Endothelial cell of hepatic sinusoid (primary cell): ENCODE measurements at regions not wholly inside any gene's neighbourhood (a gene's known extent, or its start where the extent isn't known, plus 50 kb on each side); places are given as distances from the start of the nearest gene placed in this dataset.

Experiments
- in situ Hi-C: cut with HindIII; loops from 2 replicates; pipeline ENCODE4 v1.10.0; 2017; ENCODE audit warnings: low sequenced_read_pairs

DNA sequence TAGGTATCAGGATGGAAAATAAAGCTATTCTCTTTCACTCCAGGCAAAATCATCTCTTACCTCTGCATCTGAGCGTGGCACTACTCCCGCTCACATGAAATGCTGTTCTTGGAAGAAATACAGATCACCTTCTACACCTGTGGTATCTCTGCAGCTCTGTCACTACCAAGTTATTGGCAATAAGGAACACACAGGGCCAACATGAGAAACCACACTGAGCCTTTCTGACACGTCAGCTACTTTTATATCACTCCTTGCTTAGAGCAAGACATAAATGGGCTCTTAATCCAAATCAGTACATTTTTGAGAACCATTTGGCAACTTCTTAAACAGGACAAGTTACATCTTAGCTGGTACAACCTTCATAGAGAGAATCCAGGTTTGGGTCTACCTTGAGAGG, 101.8 kb upstream of the GUCY1A1 start:
- in situ Hi-C loops, result no loop called here

DNA sequence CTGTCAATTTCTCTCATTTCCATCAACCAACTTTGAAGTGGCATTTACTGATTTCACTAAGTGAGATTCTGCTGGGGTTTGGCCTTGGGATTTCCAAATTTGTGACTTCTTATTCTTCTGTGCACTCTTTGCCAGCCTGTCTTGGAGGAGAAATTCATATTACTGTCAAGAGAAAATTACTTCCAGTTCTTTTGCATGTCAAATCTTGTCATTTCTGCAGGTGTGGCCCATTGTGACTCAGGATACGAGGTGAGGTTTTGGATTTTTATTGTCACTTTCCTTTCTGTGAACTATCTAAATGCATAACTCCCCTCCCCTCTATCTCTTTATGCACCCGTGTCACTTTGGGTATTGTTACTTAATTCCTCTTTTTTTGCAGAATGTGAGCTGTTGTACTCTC, 102.6 kb upstream of the GUCY1A1 start:
- in situ Hi-C loops, result no loop called here

DNA sequence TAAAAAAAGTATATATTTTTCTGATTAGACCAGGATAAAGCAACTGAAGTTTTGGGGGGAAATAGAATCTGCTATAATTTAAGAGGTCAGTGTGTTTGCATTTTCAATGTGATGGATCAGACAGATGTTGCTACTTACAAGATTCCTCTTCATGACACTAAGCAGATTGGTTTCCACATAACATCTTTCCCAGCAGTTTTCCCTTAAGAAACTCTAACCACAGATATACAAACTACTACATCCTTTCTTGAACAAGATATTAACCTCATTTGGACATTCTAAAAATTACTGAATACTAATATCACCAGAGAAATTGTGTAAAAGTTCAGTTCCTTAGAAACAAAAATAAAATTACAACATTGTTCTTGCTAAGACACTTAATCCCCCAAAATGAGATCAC, 106.7 kb upstream of the GUCY1A1 start:
- in situ Hi-C loops, result no loop called here

DNA sequence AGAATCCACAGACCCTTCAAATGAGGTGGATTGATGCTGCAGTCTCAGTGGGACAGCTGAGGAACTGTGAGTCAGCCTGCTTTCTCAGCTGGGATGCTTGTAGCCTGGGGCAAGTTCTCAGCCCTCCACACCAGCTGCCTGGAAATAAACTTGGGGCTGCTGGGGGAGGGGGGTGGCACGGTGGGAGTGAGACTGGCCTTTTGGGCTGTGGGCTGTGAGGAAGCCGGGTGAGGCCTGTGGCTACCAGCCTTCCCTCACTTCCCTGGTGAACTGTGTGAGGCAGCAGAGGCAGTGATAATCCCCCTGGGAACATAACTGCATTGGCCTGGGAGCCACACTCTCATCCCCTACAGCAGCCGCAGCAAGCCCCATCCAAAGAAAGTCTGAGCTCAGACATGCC, 114.5 kb upstream of the GUCY1A1 start:
- in situ Hi-C loops, result no loop called here

GRCh38 chr4:155548173-155548572, 118.5 kb upstream of the GUCY1A1 start:
- in situ Hi-C loops, result no loop called here

DNA sequence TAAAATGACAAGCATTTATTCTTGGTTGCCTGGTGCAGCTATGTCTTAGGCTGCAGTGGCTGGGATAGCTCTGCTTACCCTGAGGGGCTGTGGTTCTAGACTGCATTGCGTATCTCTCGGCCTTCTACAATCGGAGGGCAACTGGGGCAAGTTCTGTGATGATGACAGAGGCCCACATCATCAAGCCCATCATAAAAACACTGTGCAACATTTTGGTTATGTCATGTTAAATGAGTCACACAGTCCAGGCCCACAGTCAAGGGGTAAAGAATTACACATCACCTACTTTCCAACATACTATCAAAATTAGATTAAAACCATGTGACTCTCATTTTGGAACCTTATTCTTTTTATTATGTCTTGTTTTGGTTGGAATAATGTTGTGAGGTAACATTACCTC, 120.2 kb upstream of the GUCY1A1 start:
- in situ Hi-C loops, result no loop called here

- in situ Hi-C loops, result no loop called here
These were observed 121.2 kb upstream of the GUCY1A1 start for GRCh38 chr4:155545456-155545855.

- in situ Hi-C loops, result no loop called here
These were observed 122.1 kb upstream of the GUCY1A1 start for GRCh38 chr4:155544547-155544946.

DNA sequence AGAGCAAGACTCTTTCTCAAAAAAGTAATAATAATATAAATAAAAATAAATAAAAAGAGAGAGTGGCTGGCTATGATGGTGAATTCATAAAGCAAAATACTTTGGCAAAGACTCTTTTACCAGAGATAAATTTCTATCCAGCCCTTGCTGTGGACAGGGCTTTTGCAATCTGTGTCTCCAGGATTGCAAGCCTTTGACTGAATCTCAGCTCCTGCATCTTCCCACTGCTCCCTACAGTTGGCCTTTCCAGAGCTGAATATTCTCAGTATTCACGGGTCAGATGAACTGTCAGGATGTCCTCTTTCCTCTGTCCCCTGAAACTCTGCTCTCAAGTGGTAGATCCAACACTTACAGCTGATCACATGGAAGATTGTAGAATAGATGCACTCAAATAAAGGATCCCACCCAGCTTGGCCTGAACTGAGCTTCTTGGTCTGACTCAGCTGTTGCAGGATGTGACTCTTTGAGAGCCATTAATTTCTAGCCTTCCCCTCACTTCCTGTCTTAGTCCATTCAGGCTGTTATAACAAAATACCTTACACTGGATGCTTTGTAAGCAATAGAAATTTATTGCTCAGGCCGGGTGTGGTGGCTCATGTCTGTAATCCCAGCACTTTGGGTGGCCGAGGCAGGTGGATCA, 123.4 kb upstream of the GUCY1A1 start:
- in situ Hi-C loops, result no loop called here

GRCh38 chr4:155542415-155542814, 124.2 kb upstream of the GUCY1A1 start:
- in situ Hi-C loops, result no loop called here

DNA sequence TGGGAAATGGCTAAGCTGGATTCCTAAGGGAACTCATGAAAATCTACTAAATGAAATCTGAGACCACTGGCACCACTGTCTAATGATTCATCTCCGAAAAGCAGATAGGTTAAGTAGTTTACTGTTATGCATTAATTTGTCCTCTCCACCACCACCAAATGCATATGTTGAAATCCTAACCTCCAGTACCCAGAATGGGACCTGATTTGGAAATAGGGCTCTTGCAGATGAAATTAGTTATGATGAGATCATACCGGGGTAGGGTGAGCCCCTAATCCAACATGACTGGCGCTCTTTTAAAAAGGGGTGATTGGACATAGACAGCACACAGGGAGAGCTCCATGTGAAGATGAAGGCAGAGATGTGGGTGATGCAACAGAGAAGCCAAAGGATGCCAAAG, 124.9 kb upstream of the GUCY1A1 start:
- in situ Hi-C loops, result no loop called here

DNA sequence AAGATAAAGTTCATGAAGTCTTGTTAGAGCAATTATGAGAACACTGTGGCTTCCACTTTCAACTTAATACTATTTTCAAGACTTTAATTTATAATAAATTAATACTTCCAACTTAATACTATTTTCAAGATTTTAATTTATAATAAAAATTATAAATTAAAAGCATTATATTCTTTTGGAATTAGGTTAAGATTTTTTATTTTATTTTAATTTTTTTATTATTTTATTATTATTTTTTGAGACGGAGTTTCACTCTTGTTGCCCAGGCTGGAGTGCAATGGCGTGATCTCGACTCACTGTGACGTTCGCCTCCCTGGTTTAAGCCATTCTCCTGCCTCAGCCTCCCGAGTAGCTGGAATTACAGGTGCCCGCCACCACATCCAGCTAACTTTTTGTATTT, 126.0 kb upstream of the GUCY1A1 start:
- in situ Hi-C loops, result no loop called here

- in situ Hi-C loops, result no loop called here
These were observed 126.9 kb upstream of the GUCY1A1 start for GRCh38 chr4:155539746-155540145.

DNA sequence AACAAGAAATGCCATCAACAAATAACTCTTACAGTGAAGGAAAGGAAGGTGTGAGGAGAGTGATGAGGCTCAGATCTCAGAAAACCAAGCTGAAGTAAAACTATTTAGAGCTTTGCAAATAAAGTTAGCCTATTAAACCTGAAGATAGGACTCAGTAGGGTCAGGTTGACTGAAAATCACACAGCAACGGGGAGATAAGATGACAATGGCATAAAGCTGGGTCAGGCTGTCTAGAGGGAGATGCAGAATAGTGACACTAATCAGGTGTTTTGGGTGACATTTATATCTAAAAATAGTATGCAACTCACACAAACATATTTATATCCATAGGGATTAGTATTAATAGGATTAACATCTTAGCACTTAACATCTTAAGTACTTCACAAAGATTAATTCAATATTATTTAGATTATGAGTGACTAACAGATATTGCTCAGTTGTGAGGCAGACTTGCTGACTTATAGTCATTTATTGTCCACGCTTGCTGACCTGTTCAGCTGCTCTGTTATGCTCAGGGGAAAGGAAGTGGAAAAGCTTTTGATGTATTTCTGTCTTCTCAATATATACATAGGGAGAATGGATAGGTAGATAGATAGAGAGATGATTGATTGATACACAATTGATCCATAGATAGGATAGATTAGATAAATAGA, 130.7 kb upstream of the GUCY1A1 start:
- in situ Hi-C loops, result no loop called here

- in situ Hi-C loops, result no loop called here
These were observed 134.1 kb upstream of the GUCY1A1 start for GRCh38 chr4:155532373-155533085.

DNA sequence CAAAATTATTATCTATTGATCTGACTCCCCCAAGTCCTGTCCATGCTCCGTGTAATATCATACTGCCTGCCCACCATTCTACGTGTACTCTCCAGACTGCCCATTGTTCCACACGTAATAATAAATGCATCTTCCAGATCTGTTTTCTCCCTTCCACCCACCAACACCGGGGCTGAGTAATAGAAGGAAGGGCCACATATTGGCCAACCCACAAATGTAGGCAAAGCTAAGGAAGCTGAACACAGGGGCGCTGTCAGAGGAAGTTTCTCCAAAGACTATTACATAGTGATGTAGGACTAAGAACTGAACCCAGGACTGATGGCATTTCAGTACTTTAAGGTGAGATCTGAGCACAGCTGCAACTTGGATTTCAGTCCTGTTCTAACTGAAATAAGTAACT, 135.8 kb upstream of the GUCY1A1 start:
- in situ Hi-C loops, result no loop called here

- in situ Hi-C loops, result no loop called here
These were observed 136.4 kb upstream of the GUCY1A1 start for GRCh38 chr4:155530290-155530689.

GRCh38 chr4:155529716-155530115, 136.9 kb upstream of the GUCY1A1 start:
- in situ Hi-C loops, result no loop called here

DNA sequence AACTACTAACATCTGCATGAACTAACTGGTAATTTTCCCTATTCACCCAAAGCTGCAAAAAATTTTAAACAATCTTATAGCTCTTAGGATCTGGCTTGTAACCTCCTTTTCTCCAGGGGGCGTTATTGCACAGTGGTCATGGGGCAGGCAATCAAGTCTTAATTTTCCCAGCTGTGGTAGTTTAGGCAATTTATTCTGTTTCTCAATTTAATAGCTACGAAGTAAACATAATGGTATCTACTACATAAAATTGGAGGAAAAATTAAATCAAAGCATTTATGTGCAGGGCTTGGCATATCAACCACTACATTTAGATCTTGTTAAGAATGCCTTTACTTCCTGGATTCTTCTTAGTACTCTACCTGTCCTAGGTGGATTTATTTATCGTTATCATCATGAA, 137.4 kb upstream of the GUCY1A1 start:
- in situ Hi-C loops, result no loop called here

- in situ Hi-C loops, result no loop called here
These were observed 140.0 kb upstream of the GUCY1A1 start for GRCh38 chr4:155526452-155527169.

DNA sequence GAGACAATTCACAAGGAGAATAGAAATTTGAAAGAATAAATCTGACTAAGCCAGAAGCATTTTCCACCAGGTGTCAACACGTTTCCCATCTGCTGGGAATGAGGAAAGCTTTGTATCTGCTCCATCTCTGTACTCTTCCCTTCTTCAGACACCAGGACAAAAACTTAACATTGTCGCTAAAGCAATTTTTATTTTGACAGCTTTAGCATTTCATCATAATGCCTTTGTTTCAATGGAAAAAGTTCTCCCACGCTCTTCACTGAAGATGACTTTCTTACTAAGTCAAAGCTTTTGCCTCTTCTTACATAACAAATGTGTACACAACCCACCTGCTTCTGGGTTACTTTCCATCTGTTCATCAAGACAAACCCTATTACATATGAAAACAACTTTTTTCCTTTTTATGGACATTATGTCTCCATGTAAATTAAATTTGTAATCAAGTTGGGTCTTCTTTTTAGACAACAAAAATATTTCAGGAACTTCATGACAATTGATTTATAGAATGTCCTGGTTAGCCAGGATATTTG, 141.7 kb upstream of the GUCY1A1 start:
- in situ Hi-C loops, result no loop called here
